ENCODE measurements at regions not wholly inside any gene's neighbourhood (a gene's known extent, or its start where the extent isn't known, plus 50 kb on each side); places are given as distances from the start of the nearest gene placed in this dataset.

DNA sequence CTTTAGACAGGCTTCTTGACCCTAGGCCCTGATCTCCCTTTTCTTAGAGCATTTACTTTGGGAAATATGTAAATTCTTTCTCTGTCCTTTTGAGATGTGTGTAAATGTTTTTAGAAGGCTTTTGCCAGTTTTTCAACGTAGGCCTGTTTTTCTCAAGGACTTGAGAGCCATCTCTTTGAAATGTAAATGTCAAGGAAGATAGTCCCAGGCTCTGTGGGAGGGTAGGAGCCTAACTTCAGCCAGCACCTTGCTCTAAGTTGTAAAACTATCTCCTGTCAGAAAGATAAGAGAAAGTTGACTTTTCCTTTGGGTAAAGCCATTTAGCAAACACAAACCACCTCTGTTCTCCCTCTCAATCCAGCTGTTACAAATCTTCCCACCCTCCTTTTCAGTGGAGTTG is 219.8 kb downstream of the RPS29 start:
- TF ChIP-seq YY1 (IDR thresholded peaks at IDR 0.05; ENCODE audit: insufficient read depth, insufficient read length), result no peak
- TF ChIP-seq ZNF274 (IDR thresholded peaks at IDR 0.05; ENCODE audit: low read depth, low read length), result no peak
- no peak for TF ChIP-seq SUZ12 (IDR thresholded peaks at IDR 0.05; ENCODE audit: extremely low read depth, insufficient read depth, insufficient read length)
